Loucy (cell line): ENCODE measurements at regions not wholly inside any gene's neighbourhood (a gene's known extent, or its start where the extent isn't known, plus 50 kb on each side); places are given as distances from the start of the nearest gene placed in this dataset.

Experiments
- H2AFZ ChIP-seq: fragments of 200-600 bp; sonication (generic); 2 replicates; pipeline ENCODE4 v1.6.0; 2016; ENCODE audit warnings: antibody characterized with exemption, mild to moderate bottlenecking, low read length, moderate library complexity
- H3F3A ChIP-seq: fragments of 200-600 bp; 2 replicates; pipeline ENCODE4 v1.6.0; 2016; ENCODE audit warnings: antibody characterized with exemption, low read depth, mild to moderate bottlenecking
- H3K27me3 ChIP-seq: fragments of 200-600 bp; sonication (generic); 2 replicates; pipeline ENCODE4 v1.6.1; 2014; ENCODE audit warnings: low read length, mild to moderate bottlenecking; ENCODE audit not compliant: insufficient read depth, poor library complexity, severe bottlenecking
- H3K36me3 ChIP-seq: fragments of 200-600 bp; sonication (generic); 2 replicates; pipeline ENCODE4 v1.6.1; 2016; ENCODE audit warnings: low read length; ENCODE audit not compliant: insufficient read depth
- H3K4me1 ChIP-seq: fragments of 200-600 bp; sonication (generic); 2 replicates; pipeline ENCODE4 v1.5.1; 2014; ENCODE audit warnings: low read length, mild to moderate bottlenecking; ENCODE audit not compliant: insufficient read depth, poor library complexity, severe bottlenecking
- H3K4me2 ChIP-seq: fragments of 200-600 bp; sonication (generic); 2 replicates; pipeline ENCODE4 v1.6.0; 2014; ENCODE audit warnings: antibody characterized with exemption, low read length, low read depth, mild to moderate bottlenecking; ENCODE audit not compliant: poor library complexity, severe bottlenecking
- H3K4me3 ChIP-seq: fragments of 200-600 bp; sonication (generic); 2 replicates; pipeline ENCODE4 v1.5.1; 2014; ENCODE audit warnings: low read length, mild to moderate bottlenecking, mixed read lengths; ENCODE audit not compliant: poor library complexity, severe bottlenecking
- H3K79me2 ChIP-seq: fragments of 200-600 bp; sonication (generic); 2 replicates; pipeline ENCODE4 v1.6.1; 2014; ENCODE audit warnings: low read length; ENCODE audit not compliant: insufficient read depth
- H3K9ac ChIP-seq: fragments of 200-600 bp; sonication (generic); 2 replicates; pipeline ENCODE4 v1.6.0; 2014; ENCODE audit warnings: mild to moderate bottlenecking, low read depth, low read length, moderate library complexity; ENCODE audit not compliant: poor library complexity, severe bottlenecking
- H3K9me2 ChIP-seq: fragments of 200-600 bp; sonication (generic); replicated peaks from 2 replicates; pipeline ENCODE4 v1.6.1; 2016; ENCODE audit warnings: low read depth, low read length, mixed read lengths
- H3K9me3 ChIP-seq: fragments of 200-600 bp; sonication (generic); 2 replicates; pipeline ENCODE4 v1.6.1; 2014; ENCODE audit warnings: mild to moderate bottlenecking, antibody characterized with exemption, low read length, low read depth; ENCODE audit not compliant: insufficient read depth
- H4K20me1 ChIP-seq: fragments of 200-600 bp; sonication (generic); 2 replicates; pipeline ENCODE4 v1.6.0; 2014; ENCODE audit warnings: antibody characterized with exemption, low read length, mild to moderate bottlenecking; ENCODE audit not compliant: insufficient read depth, poor library complexity, severe bottlenecking
- EZH2phosphoT487 ChIP-seq: fragments of 200-600 bp; IDR thresholded peaks from 2 replicates; pipeline ENCODE4 v1.6.1; 2018; ENCODE audit warnings: antibody characterized with exemption, mild to moderate bottlenecking, moderate library complexity, borderline replicate concordance
- TF ChIP-seq, protein P1 (sequence below): fragments of 200-600 bp; sonication (generic); conservative IDR thresholded peaks from 2 replicates; pipeline ENCODE4 v1.5.1; 2014; ENCODE audit warnings: mild to moderate bottlenecking, antibody characterized with exemption, low read length

DNA sequence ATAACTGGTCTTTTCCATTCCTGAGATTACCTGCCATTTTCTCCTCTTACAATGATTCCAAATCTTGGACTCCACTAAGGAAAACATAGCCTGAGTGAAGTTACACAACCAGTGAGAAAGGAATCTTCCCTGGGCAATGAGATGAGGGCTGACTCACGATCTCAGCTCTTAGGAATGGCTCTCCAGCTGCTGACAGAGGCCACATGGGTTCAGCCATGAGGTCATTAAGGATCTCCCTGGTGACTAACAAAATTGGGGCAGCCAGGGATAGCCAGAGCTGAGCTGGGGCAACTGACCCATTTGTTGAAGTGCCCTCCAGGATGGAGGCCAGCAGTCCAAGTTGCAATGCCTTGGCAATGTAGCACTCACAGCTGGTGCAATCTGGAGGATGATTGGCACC lies 78.7 kb upstream of the MKLN1 start:
- Histone ChIP-seq H3K9ac (no peak overlapping the region), H3K36me3 (no peaks in the 10 kb centered on the region), H2AFZ (no peak overlapping the region), H3K79me2 (no peaks in the 10 kb centered on the region), H3K27me3 (no peaks in the 10 kb centered on the region), H3K4me1 (no peaks in the 10 kb centered on the region), H3F3A (no peaks in the 10 kb centered on the region), H3K9me2 (no peaks in the 10 kb centered on the region), H3K9me3 (no peaks in the 10 kb centered on the region), H3K4me3 (no peak overlapping the region), H4K20me1 (no peaks in the 10 kb centered on the region), H3K4me2 (no peak overlapping the region)
- no peak for TF ChIP-seq EZH2phosphoT487
- TF ChIP-seq, protein P1, sequence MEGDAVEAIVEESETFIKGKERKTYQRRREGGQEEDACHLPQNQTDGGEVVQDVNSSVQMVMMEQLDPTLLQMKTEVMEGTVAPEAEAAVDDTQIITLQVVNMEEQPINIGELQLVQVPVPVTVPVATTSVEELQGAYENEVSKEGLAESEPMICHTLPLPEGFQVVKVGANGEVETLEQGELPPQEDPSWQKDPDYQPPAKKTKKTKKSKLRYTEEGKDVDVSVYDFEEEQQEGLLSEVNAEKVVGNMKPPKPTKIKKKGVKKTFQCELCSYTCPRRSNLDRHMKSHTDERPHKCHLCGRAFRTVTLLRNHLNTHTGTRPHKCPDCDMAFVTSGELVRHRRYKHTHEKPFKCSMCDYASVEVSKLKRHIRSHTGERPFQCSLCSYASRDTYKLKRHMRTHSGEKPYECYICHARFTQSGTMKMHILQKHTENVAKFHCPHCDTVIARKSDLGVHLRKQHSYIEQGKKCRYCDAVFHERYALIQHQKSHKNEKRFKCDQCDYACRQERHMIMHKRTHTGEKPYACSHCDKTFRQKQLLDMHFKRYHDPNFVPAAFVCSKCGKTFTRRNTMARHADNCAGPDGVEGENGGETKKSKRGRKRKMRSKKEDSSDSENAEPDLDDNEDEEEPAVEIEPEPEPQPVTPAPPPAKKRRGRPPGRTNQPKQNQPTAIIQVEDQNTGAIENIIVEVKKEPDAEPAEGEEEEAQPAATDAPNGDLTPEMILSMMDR = no peak

DNA sequence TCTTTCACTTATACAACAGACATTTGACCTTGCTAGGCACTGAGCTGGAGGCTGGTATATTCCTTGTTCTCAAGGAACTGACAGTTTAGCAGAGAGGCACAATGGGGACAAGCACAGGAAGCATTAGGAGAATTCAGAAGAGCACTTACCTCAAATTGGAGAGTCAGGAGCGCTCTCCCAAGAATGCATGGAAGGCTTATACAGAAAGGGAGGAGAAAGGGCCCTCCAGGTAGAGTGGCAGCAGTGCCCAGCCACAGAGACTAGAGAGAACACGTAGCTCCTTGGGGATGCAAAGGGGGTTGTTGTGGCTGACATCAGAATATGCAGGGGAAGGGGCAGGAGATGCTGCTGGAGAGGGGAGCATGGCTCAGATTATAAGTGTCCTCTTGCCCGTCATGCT lies 78.2 kb upstream of the MKLN1 start:
- Histone ChIP-seq H3K27me3 (no peaks in the 10 kb centered on the region), H3F3A (no peaks in the 10 kb centered on the region), H3K9me3 (no peaks in the 10 kb centered on the region), H3K36me3 (no peaks in the 10 kb centered on the region), H3K79me2 (no peaks in the 10 kb centered on the region), H2AFZ (no peak overlapping the region), H4K20me1 (no peaks in the 10 kb centered on the region), H3K4me2 (no peak overlapping the region), H3K9ac (no peak overlapping the region), H3K4me3 (no peak overlapping the region), H3K9me2 (no peaks in the 10 kb centered on the region), H3K4me1 (no peaks in the 10 kb centered on the region)
- TF ChIP-seq EZH2phosphoT487 = no peak
- TF ChIP-seq, protein P1 = no peak

DNA sequence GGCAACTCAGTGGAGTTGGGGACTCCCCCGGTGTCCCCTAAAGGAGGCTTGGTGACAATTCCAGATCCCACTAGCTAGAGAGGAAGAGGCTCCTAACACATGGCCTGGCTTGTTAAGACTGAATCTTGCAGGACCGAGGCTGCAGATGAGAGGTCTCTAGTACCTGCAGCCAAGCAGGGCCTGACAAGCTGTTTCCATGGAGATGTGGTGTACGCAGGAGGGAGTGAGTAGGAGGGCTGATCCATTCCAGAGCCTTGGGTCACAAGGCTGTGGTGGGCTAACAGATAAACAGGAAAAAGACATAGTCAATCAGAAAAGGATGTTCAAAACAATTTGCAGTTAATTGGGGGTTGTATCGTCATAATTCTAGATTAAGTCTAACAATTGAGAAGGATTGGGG lies 77.3 kb upstream of the MKLN1 start:
- Histone ChIP-seq H3K79me2 (no peaks in the 10 kb centered on the region), H3F3A (no peaks in the 10 kb centered on the region), H3K36me3 (no peaks in the 10 kb centered on the region), H3K27me3 (no peaks in the 10 kb centered on the region), H2AFZ (no peak overlapping the region), H3K9me2 (no peaks in the 10 kb centered on the region), H4K20me1 (no peaks in the 10 kb centered on the region), H3K4me2 (no peak overlapping the region), H3K4me1 (no peaks in the 10 kb centered on the region), H3K9me3 (peaks cover 8% of the 10 kb centered on the region; the same call in 1 of the 2 replicates), H3K4me3 (no peak overlapping the region), H3K9ac (no peak overlapping the region)
- TF ChIP-seq, protein P1 = no peak
- no peak for TF ChIP-seq EZH2phosphoT487
